NB4 (cell line): ENCODE measurements at regions not wholly inside any gene's neighbourhood (a gene's known extent, or its start where the extent isn't known, plus 50 kb on each side); places are given as distances from the start of the nearest gene placed in this dataset.

ENCODE experiments used
- CTCF ChIP-seq: IDR thresholded peaks from one replicate; pipeline ENCODE4 v1.5.1; 2012; ENCODE audit warnings: low read depth, low read length
- MAX ChIP-seq: IDR thresholded peaks from 2 replicates; pipeline ENCODE4 v1.6.1; 2011; ENCODE audit warnings: low read depth, low read length
- MYC ChIP-seq: IDR thresholded peaks from 2 replicates; pipeline ENCODE4 v1.6.1; 2011; ENCODE audit warnings: low read depth, low read length
- POLR2A ChIP-seq: IDR thresholded peaks from 2 replicates; pipeline ENCODE4 v1.6.1; 2011; ENCODE audit warnings: mild to moderate bottlenecking; ENCODE audit not compliant: insufficient read length; ENCODE audit errors: extremely low read depth

GRCh38 chr10:78776756-78777155 is 292.0 kb upstream of the ZMIZ1 start:
- TF ChIP-seq CTCF (no peak), MYC (no peak), POLR2A (no peak), MAX (no peak)
